Fibroblast of lung (primary cell): ENCODE measurements at regions not wholly inside any gene's neighbourhood (a gene's known extent, or its start where the extent isn't known, plus 50 kb on each side); places are given as distances from the start of the nearest gene placed in this dataset.

Experiments
- DNase-seq, 2 donors: peaks; one replicate each; pipeline versions ENCODE4 v3.0.0 to v3.0.0-alpha.2; 2010; ENCODE audit warnings: low read depth in 2 of 2
- H2AFZ ChIP-seq: 2 replicates; pipeline ENCODE4 v1.5.1; 2012; ENCODE audit warnings: low read length, control low read depth, inconsistent platforms
- H3K27ac ChIP-seq: 2 replicates; pipeline ENCODE4 v1.5.1; 2011; ENCODE audit warnings: low read length, control low read depth; ENCODE audit not compliant: insufficient read depth
- H3K27me3 ChIP-seq: 2 replicates; pipeline ENCODE4 v1.5.1; 2011; ENCODE audit warnings: mild to moderate bottlenecking, low read length; ENCODE audit not compliant: control insufficient read depth, insufficient read depth
- H3K36me3 ChIP-seq: 2 replicates; pipeline ENCODE4 v1.5.1; 2011; ENCODE audit warnings: low read length; ENCODE audit not compliant: control insufficient read depth, insufficient read depth
- H3K4me1 ChIP-seq: 2 replicates; pipeline ENCODE4 v1.5.1; 2011; ENCODE audit warnings: low read length; ENCODE audit not compliant: control insufficient read depth, insufficient read depth; ENCODE audit errors: extremely low read depth
- H3K4me2 ChIP-seq: 2 replicates; pipeline ENCODE4 v1.5.1; 2011; ENCODE audit warnings: low read length, control low read depth; ENCODE audit not compliant: insufficient read depth; ENCODE audit errors: extremely low read depth
- H3K4me3 ChIP-seq, 4 experiments: fragments of 200-600 bp in 1 of 4; sonication (generic) in 1 of 4; replicated peaks in 1 of 4; 2 replicates each; pipeline ENCODE4 v1.5.1; 2011 to 2016; ENCODE audit warnings: low read length in 4 of 4, low read depth in 3 of 4, mild to moderate bottlenecking in 3 of 4, control low read depth in 2 of 4, inconsistent platforms in 1 of 4, mixed read lengths in 1 of 4; ENCODE audit not compliant: insufficient read depth in 1 of 4; ENCODE audit errors: control extremely low read depth in 1 of 4
- H3K79me2 ChIP-seq: 2 replicates; pipeline ENCODE4 v1.5.1; 2012; ENCODE audit warnings: mild to moderate bottlenecking, low read length, inconsistent platforms; ENCODE audit not compliant: control insufficient read depth, insufficient read depth
- H3K9ac ChIP-seq: 2 replicates; pipeline ENCODE4 v1.5.1; 2011; ENCODE audit warnings: mild to moderate bottlenecking, low read length, control low read depth; ENCODE audit not compliant: insufficient read depth
- H3K9me3 ChIP-seq: 2 replicates; pipeline ENCODE4 v1.5.1; 2012; ENCODE audit warnings: low read depth, low read length; ENCODE audit not compliant: control insufficient read depth, insufficient read depth
- H4K20me1 ChIP-seq: 2 replicates; pipeline ENCODE4 v1.5.1; 2011; ENCODE audit warnings: low read length; ENCODE audit not compliant: control insufficient read depth, insufficient read depth; ENCODE audit errors: extremely low read depth
- EZH2 ChIP-seq: IDR thresholded peaks from 2 replicates; pipeline ENCODE4 v1.5.1; 2012; ENCODE audit warnings: low read length, control low read depth, mild to moderate bottlenecking; ENCODE audit errors: missing control alignments
- TF ChIP-seq, protein P1 (sequence below), 2 donors: IDR thresholded peaks in 1 of 2; conservative IDR thresholded peaks in 1 of 2; 1 replicate in 1 of 2; 2 replicates in 1 of 2; pipeline ENCODE4 v1.5.1; 2011 to 2012; ENCODE audit warnings: low read length in 2 of 2, control low read depth in 1 of 2, inconsistent platforms in 1 of 2, low read depth in 1 of 2, mild to moderate bottlenecking in 1 of 2

- Histone ChIP-seq H2AFZ (no peak overlapping the region), H3K9me3 (no peaks in the 10 kb centered on the region), H3K27me3 (no peaks in the 10 kb centered on the region), H4K20me1 (no peaks in the 10 kb centered on the region), H3K4me1 (no peaks in the 10 kb centered on the region), H3K27ac (no peak overlapping the region), H3K36me3 (no peaks in the 10 kb centered on the region), H3K4me2 (no peak overlapping the region), H3K4me3 (no peak overlapping the region), H3K79me2 (no peaks in the 10 kb centered on the region), H3K9ac (no peak overlapping the region)
- TF ChIP-seq EZH2: no peak
- TF ChIP-seq, protein P1, sequence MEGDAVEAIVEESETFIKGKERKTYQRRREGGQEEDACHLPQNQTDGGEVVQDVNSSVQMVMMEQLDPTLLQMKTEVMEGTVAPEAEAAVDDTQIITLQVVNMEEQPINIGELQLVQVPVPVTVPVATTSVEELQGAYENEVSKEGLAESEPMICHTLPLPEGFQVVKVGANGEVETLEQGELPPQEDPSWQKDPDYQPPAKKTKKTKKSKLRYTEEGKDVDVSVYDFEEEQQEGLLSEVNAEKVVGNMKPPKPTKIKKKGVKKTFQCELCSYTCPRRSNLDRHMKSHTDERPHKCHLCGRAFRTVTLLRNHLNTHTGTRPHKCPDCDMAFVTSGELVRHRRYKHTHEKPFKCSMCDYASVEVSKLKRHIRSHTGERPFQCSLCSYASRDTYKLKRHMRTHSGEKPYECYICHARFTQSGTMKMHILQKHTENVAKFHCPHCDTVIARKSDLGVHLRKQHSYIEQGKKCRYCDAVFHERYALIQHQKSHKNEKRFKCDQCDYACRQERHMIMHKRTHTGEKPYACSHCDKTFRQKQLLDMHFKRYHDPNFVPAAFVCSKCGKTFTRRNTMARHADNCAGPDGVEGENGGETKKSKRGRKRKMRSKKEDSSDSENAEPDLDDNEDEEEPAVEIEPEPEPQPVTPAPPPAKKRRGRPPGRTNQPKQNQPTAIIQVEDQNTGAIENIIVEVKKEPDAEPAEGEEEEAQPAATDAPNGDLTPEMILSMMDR (conservative IDR thresholded peaks at IDR 0.05 in 1 of 2, IDR thresholded peaks at IDR 0.05 in 1 of 2; ENCODE audit: low read depth in 1 of 2, low read length in 2 of 2): no peak
- DNase-seq: no peak
These were observed 299.1 kb upstream of the TYRP1 start for GRCh38 chr9:12394105-12394504.

DNA sequence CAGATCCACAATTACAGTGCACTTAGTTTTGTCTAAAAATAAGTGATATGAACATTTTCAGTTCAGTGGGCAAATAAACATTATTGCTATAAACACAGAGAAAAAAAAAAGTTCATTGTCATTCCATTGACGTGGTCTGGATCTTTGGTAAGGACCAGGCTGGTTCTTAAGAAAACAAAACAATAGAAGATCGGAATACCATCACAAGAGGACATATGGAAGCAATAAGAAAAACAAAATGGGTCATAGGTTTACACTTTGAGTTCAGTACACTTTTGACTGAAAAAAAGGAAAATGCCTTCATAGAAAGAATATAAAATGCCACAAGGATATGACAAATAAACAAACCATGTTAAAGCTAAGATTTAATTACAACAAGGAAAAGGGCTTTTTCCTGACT, 289.5 kb upstream of the TYRP1 start:
- no peaks in the 10 kb centered on the region for H3K9me3 ChIP-seq
- no peak overlapping the region for H3K27ac ChIP-seq
- TF ChIP-seq, protein P1 (conservative IDR thresholded peaks at IDR 0.05 in 1 of 2, IDR thresholded peaks at IDR 0.05 in 1 of 2; ENCODE audit: low read depth in 1 of 2, low read length in 2 of 2): no peak
- no peak for TF ChIP-seq EZH2
- H3K27me3 ChIP-seq: no peaks in the 10 kb centered on the region
- no peaks in the 10 kb centered on the region for H4K20me1 ChIP-seq
- no peak overlapping the region for H3K4me2 ChIP-seq
- H3K9ac ChIP-seq: no peak overlapping the region
- no peak for DNase-seq
- no peaks in the 10 kb centered on the region for H3K79me2 ChIP-seq
- H3K4me3 ChIP-seq: no peak overlapping the region
- no peaks in the 10 kb centered on the region for H3K36me3 ChIP-seq
- H3K4me1 ChIP-seq: no peaks in the 10 kb centered on the region
- no peak overlapping the region for H2AFZ ChIP-seq

- Histone ChIP-seq H3K4me2 (no peak overlapping the region), H3K9me3 (no peaks in the 10 kb centered on the region), H3K36me3 (no peaks in the 10 kb centered on the region), H2AFZ (no peak overlapping the region), H4K20me1 (no peaks in the 10 kb centered on the region), H3K79me2 (no peaks in the 10 kb centered on the region), H3K27me3 (no peaks in the 10 kb centered on the region), H3K9ac (no peak overlapping the region), H3K4me3 (no peak overlapping the region), H3K27ac (no peak overlapping the region), H3K4me1 (no peaks in the 10 kb centered on the region)
- TF ChIP-seq, protein P1 (conservative IDR thresholded peaks at IDR 0.05 in 1 of 2, IDR thresholded peaks at IDR 0.05 in 1 of 2; ENCODE audit: low read depth in 1 of 2, low read length in 2 of 2): no peak
- no peak for TF ChIP-seq EZH2
- DNase-seq: no peak
These were observed 279.2 kb upstream of the TYRP1 start for GRCh38 chr9:12413986-12414385.
